Fibroblast of skin of left quadriceps (primary cell): ENCODE measurements at regions not wholly inside any gene's neighbourhood (a gene's known extent, or its start where the extent isn't known, plus 50 kb on each side); places are given as distances from the start of the nearest gene placed in this dataset.

Experiments used
- DNase-seq, 2 experiments: peaks; one replicate each; pipeline ENCODE4 v3.0.0-alpha.2; 2013; ENCODE audit warnings: low read depth in 2 of 2

GRCh38 chr3:70120357-70120966, 120.9 kb downstream of the SAMMSON start:
- DNase-seq, result peak; percentile 1 to 5

- no peak for DNase-seq
Observed at GRCh38 chr3:70127192-70127591, 127.7 kb downstream of the SAMMSON start.

GRCh38 chr3:70137366-70137765, 137.8 kb downstream of the SAMMSON start:
- no peak for DNase-seq

- DNase-seq, result no peak
Observed at GRCh38 chr3:70138606-70139005, 139.1 kb downstream of the SAMMSON start.
